Thyroid gland (tissue), 4 donors: ENCODE measurements at regions not wholly inside any gene's neighbourhood (a gene's known extent, or its start where the extent isn't known, plus 50 kb on each side); places are given as distances from the start of the nearest gene placed in this dataset.
"Not testable (repeated sequence)": the region's sequence is repeated elsewhere in the genome, so short reads cannot be mapped to it uniquely, and the experiment has no call there.

Experiments
- DNase-seq, 2 donors: peaks; one replicate each; pipeline ENCODE4 v3.0.0-alpha.2; 2019
- H3K27ac ChIP-seq, 3 donors: fragments of 200-600 bp; sonication (generic); 1 replicate in 2 of 3; 2 replicates in 1 of 3; pipeline ENCODE4 v1.5.1; 2016 to 2019; ENCODE audit warnings: mild to moderate bottlenecking in 1 of 3, moderate library complexity in 1 of 3
- H3K27me3 ChIP-seq: fragments of 200-600 bp; sonication (generic); one replicate; pipeline ENCODE4 v1.5.1; 2019
- H3K36me3 ChIP-seq, 2 donors: fragments of 200-600 bp; sonication (generic); one replicate each; pipeline ENCODE4 v1.5.1; 2016 to 2019
- H3K4me1 ChIP-seq, 2 donors: fragments of 200-600 bp; sonication (generic); one replicate each; pipeline ENCODE4 v1.5.1; 2017 to 2019
- H3K4me3 ChIP-seq, 3 donors: fragments of 200-600 bp; sonication (generic); replicated peaks in 1 of 3; 1 replicate in 2 of 3; 2 replicates in 1 of 3; pipeline ENCODE4 v1.5.1; 2016; ENCODE audit warnings: mild to moderate bottlenecking in 1 of 3
- H3K9me3 ChIP-seq: fragments of 200-600 bp; sonication (generic); one replicate; pipeline ENCODE4 v1.5.1; 2017
- POLR2A ChIP-seq, 2 donors: fragments of 450-650 bp; IDR thresholded peaks; one replicate each; pipeline ENCODE4 v1.6.1; 2017; ENCODE audit warnings: antibody characterized with exemption in 2 of 2, mild to moderate bottlenecking in 2 of 2, moderate library complexity in 1 of 2
- WGBS, 2 donors: methylation state at CpG; one replicate each; pipeline ENCODE4 v1.1.5; 2017; 5-methylcytosine and 5-hydroxymethylcytosine counted together
- intact Hi-C: fragments of 100-400 bp; cut with DNase I; formaldehyde crosslinking; loops from one replicate; pipeline ENCODE4 v1.15.1; 2023
- TF ChIP-seq, protein P1 (sequence below), 6 experiments: fragments of 200-600 bp in 3 of 6; fragments of 450-650 bp in 3 of 6; sonication (generic) in 3 of 6; IDR thresholded peaks; one replicate each; pipeline ENCODE4 v1.5.1; 2016 to 2019; ENCODE audit warnings: antibody characterized with exemption in 6 of 6, mild to moderate bottlenecking in 2 of 6, inconsistent platforms in 1 of 6, moderate library complexity in 1 of 6

DNA sequence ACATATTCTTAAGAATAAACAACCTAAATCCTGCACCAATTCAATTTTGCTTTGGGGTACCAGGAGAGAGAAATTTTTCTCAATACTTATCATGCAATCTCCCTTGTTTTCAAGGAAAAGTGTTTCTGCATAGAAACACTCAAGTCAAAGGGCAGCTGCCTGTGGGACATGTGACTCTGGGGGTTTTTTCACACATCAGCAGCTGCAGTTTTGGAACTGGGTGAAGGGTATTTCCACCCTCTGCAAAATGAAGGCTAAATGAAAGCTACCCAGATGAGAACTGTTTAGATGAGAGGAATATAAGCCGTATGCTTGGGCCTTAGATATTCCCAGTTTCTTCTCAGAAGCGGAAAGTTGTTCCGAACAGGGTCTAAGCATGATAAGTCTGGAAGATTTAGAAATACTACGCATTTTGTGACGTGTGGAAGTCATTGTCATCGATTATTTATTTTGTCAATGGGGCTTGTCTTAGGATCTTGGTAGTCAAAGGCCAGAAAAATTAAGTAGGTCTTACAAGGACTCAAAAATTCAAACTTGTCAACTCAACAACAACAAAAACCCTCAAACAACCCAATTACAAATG, 64.3 kb upstream of the BOD1 start:
- no peaks in the 10 kb centered on the region for H3K27me3 ChIP-seq
- no peaks in the 10 kb centered on the region for H3K36me3 ChIP-seq
- peak overlapping the region in 2 of 3 donors; percentile 14 to 44 for H3K27ac ChIP-seq
- H3K9me3 ChIP-seq = no peaks in the 10 kb centered on the region
- DNase-seq = no peak
- intact Hi-C loops = no loop called here
- no peak overlapping the region for H3K4me3 ChIP-seq
- TF ChIP-seq, protein P1, sequence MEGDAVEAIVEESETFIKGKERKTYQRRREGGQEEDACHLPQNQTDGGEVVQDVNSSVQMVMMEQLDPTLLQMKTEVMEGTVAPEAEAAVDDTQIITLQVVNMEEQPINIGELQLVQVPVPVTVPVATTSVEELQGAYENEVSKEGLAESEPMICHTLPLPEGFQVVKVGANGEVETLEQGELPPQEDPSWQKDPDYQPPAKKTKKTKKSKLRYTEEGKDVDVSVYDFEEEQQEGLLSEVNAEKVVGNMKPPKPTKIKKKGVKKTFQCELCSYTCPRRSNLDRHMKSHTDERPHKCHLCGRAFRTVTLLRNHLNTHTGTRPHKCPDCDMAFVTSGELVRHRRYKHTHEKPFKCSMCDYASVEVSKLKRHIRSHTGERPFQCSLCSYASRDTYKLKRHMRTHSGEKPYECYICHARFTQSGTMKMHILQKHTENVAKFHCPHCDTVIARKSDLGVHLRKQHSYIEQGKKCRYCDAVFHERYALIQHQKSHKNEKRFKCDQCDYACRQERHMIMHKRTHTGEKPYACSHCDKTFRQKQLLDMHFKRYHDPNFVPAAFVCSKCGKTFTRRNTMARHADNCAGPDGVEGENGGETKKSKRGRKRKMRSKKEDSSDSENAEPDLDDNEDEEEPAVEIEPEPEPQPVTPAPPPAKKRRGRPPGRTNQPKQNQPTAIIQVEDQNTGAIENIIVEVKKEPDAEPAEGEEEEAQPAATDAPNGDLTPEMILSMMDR (IDR thresholded peaks at IDR 0.05) = no peak
- no peak for TF ChIP-seq POLR2A (IDR thresholded peaks at IDR 0.05)
- WGBS, 2 donors = 85 to 86% methylated on average over 6 of the region's 6 CpGs
- H3K4me1 ChIP-seq = peaks cover 16 to 18% of the 10 kb centered on the region in 2 donors

DNA sequence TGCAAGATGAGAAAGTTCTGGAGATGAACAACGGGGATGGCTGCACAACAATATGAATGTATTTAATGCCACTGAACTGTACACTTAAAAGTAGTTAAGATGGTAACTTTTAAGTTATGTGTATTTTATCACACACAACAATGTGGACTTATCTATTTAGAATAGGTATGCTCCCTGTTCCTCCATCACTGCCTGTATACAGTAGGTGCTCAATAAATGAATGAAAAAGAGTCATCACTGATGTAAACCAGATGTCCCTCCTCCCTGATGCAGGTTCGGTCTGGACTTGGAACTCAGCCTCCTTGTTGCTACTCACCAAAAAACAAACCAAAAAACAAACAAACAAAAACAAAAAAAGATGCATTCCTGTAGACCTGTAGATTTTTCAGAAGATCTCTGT, 65.9 kb upstream of the BOD1 start:
- Histone ChIP-seq H3K4me1 (peaks cover 16 to 18% of the 10 kb centered on the region in 2 donors), H3K36me3 (no peaks in the 10 kb centered on the region), H3K27me3 (no peaks in the 10 kb centered on the region), H3K27ac (peak overlapping the region in 1 of 3 donors; percentile 71), H3K4me3 (no peak overlapping the region), H3K9me3 (no peaks in the 10 kb centered on the region)
- TF ChIP-seq, protein P1 (IDR thresholded peaks at IDR 0.05) = no peak
- no peak for TF ChIP-seq POLR2A (IDR thresholded peaks at IDR 0.05)
- intact Hi-C loops = no loop called here
- WGBS, 2 donors = 95% methylated on average over 2 of the region's 2 CpGs
- no peak for DNase-seq

GRCh38 chr5:173684535-173684934, 68.1 kb upstream of the BOD1 start:
- H3K36me3 ChIP-seq, intact Hi-C loops, H3K4me3 ChIP-seq, H3K9me3 ChIP-seq, H3K27ac ChIP-seq, H3K27me3 ChIP-seq, DNase-seq: not testable (repeated sequence)
- peaks cover 31 to 34% of the 10 kb centered on the region in 2 donors for H3K4me1 ChIP-seq
- 95 to 96% methylated on average over 5 of the region's 5 CpGs for WGBS, 2 donors

- no peak overlapping the region for H3K27ac ChIP-seq
- H3K36me3 ChIP-seq = no peaks in the 10 kb centered on the region
- TF ChIP-seq, protein P1 (IDR thresholded peaks at IDR 0.05) = no peak
- TF ChIP-seq POLR2A (IDR thresholded peaks at IDR 0.05) = no peak
- intact Hi-C loops = no loop called here
- peaks cover 31 to 32% of the 10 kb centered on the region in 2 donors for H3K4me1 ChIP-seq
- WGBS, 2 donors = 91 to 93% methylated on average over 4 of the region's 4 CpGs
- H3K4me3 ChIP-seq = no peak overlapping the region
- no peak for DNase-seq
- H3K27me3 ChIP-seq = no peaks in the 10 kb centered on the region
- H3K9me3 ChIP-seq = no peaks in the 10 kb centered on the region
Measured at GRCh38 chr5:173686950-173687349, 70.5 kb upstream of the BOD1 start.

DNA sequence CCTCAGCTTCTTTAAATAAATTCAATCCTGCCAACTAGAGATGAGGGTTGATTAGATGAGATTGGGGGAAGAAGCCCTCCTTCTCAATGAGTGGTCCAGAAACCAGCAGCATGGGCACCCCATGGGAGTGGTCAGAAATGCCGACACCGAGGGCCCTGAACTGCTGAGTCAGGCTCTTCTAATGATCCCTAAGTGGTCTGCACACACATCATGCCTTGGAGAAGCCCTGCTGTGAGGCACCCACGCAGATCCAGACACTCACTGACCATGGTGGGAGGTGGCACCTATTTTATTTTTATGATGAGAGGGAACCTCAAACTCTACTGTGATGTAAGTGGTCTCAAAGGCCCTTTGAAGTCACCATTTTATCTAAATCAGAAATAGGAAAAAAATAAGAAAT, 72.3 kb upstream of the BOD1 start:
- peak; percentile 42 to 51 for DNase-seq
- H3K9me3 ChIP-seq = no peaks in the 10 kb centered on the region
- H3K4me1 ChIP-seq = peaks cover 22 to 26% of the 10 kb centered on the region in 2 donors
- WGBS, 2 donors = 36 to 42% methylated on average over 3 of the region's 3 CpGs
- intact Hi-C loops = no loop called here
- H3K36me3 ChIP-seq = no peaks in the 10 kb centered on the region
- no peak for TF ChIP-seq POLR2A (IDR thresholded peaks at IDR 0.05)
- TF ChIP-seq, protein P1 (IDR thresholded peaks at IDR 0.05) = no peak
- H3K27me3 ChIP-seq = no peaks in the 10 kb centered on the region
- peak overlapping the region; percentile 89 to 97 (median 96) for H3K27ac ChIP-seq
- H3K4me3 ChIP-seq = no peak overlapping the region
